ENCODE measurements at regions not wholly inside any gene's neighbourhood (a gene's known extent, or its start where the extent isn't known, plus 50 kb on each side); places are given as distances from the start of the nearest gene placed in this dataset.

DNA sequence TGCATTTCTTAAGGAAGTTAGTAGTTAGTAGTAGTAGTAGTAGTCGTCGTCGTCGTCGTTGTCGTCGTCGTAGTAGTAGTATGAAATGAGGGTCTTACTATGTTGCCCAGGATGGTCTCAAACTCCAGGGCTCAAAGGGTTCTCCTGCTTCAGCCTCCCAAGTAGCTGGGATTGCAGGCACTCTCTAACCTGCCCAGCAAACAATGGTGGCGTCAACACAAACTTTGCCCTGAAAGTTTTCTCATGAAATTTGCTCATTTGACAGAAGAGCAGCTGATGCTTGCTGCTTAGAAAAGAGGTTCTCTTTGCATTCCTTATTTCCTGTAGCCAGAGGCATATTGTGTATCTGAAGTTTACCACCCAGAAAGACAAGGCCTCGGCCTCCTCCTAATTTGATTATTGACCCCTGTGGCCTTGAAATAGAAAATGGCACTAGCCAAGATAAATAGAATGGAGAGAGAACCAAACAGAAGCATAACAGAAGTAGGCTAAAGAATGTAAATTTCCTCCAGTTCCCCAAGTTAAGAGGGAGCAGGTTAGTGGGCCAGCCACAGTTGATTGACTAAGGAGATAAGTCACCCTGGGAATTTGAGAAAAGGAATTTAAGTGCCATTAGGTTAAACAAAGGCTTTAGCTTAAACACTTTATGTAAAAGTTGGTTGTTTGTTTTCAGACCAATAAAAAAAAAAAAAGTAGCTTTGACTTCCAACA lies 166.2 kb upstream of the ROBO2 start:
- Histone ChIP-seq H3K36me3 (no peaks in the 10 kb centered on the region), H3K4me1 (no peaks in the 10 kb centered on the region), H3K4me3 (no peak overlapping the region), H3K27ac (no peak overlapping the region), H3K27me3 (no peaks in the 10 kb centered on the region), H3K9me3 (no peaks in the 10 kb centered on the region)
- DNase-seq (no peak), ATAC-seq (ENCODE audit: low FRiP score in 2 of 2) (no peak)
- WGBS, 2 donors, result 79 to 89% methylated on average over 10 of the region's 10 CpGs
- TF ChIP-seq, protein P1, sequence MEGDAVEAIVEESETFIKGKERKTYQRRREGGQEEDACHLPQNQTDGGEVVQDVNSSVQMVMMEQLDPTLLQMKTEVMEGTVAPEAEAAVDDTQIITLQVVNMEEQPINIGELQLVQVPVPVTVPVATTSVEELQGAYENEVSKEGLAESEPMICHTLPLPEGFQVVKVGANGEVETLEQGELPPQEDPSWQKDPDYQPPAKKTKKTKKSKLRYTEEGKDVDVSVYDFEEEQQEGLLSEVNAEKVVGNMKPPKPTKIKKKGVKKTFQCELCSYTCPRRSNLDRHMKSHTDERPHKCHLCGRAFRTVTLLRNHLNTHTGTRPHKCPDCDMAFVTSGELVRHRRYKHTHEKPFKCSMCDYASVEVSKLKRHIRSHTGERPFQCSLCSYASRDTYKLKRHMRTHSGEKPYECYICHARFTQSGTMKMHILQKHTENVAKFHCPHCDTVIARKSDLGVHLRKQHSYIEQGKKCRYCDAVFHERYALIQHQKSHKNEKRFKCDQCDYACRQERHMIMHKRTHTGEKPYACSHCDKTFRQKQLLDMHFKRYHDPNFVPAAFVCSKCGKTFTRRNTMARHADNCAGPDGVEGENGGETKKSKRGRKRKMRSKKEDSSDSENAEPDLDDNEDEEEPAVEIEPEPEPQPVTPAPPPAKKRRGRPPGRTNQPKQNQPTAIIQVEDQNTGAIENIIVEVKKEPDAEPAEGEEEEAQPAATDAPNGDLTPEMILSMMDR (IDR thresholded peaks at IDR 0.05), result no peak
- no peak for TF ChIP-seq POLR2A (IDR thresholded peaks at IDR 0.05)
- TF ChIP-seq POLR2AphosphoS5 (IDR thresholded peaks at IDR 0.05), result no peak
- TF ChIP-seq EP300 (IDR thresholded peaks at IDR 0.05), result no peak

DNA sequence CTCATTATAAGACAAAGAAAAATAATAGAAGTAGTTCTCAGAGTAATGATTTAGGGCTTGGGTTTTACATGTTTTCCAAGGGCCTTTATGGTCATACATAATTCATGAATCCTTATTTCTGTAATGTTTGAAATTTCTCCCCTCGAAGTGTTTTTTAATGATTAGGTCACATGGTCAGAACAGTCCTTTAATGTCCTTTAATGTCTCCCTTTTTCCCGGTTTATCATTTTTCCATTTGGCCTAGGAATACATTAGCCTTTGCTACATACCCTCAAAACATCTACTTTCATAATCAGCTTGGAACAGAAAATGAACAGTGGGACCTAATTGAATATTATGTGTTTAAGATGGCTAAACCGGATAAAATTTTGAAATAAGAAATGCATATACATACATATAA lies 159.9 kb upstream of the ROBO2 start:
- Histone ChIP-seq H3K27ac (no peak overlapping the region), H3K36me3 (no peaks in the 10 kb centered on the region), H3K27me3 (no peaks in the 10 kb centered on the region), H3K4me3 (no peak overlapping the region), H3K9me3 (no peaks in the 10 kb centered on the region), H3K4me1 (no peaks in the 10 kb centered on the region)
- 86 to 88% methylated on average over 3 of the region's 3 CpGs for WGBS, 2 donors
- TF ChIP-seq POLR2AphosphoS5 (IDR thresholded peaks at IDR 0.05), result no peak
- TF ChIP-seq, protein P1 (IDR thresholded peaks at IDR 0.05), result no peak
- TF ChIP-seq POLR2A (IDR thresholded peaks at IDR 0.05), result no peak
- no peak for TF ChIP-seq EP300 (IDR thresholded peaks at IDR 0.05)
- ATAC-seq (ENCODE audit: low FRiP score in 2 of 2) (no peak), DNase-seq (no peak)

DNA sequence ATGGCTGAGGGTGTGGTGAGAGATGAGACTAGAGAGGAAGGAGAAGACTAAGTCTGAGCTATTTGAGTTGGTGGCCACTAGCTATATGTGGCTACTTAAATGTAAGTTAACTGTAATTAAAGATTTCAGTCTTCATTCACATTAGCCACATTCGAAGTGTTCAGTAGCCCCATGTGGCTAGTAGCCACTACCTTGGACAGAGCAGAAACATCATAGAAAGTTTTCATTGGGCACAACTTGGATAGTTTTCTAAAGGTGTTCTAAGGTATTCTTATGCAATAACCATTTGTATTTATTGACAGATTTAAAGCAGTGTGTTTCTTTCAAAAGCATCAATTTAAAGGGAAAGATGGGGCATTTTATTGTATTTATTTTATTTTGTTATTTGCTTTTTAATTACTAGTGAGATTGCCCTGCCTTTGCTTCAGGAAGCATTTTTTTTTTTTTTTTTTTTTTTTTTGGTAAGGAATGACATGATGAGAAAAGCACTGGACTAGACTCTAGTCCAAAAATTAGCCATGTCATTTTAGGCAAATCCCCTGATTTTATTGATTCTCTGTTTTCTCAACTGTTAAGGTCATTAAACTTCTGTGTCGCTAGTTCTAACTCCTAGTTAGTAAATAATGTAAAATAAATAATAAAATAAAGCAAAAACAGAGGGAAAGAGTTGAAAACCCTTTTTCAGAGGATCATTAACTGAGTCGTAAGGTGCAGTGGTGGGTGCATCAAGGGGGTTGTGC lies 153.0 kb upstream of the ROBO2 start:
- Histone ChIP-seq H3K27ac (no peak overlapping the region), H3K4me1 (no peaks in the 10 kb centered on the region), H3K36me3 (no peaks in the 10 kb centered on the region), H3K9me3 (no peaks in the 10 kb centered on the region), H3K4me3 (no peak overlapping the region), H3K27me3 (no peaks in the 10 kb centered on the region)
- TF ChIP-seq, protein P1 (IDR thresholded peaks at IDR 0.05), result no peak
- TF ChIP-seq EP300 (IDR thresholded peaks at IDR 0.05) (no peak), POLR2AphosphoS5 (IDR thresholded peaks at IDR 0.05) (no peak), POLR2A (IDR thresholded peaks at IDR 0.05) (no peak)
- 88 to 92% methylated on average over 3 of the region's 3 CpGs for WGBS, 2 donors
- ATAC-seq (ENCODE audit: low FRiP score in 2 of 2) (no peak), DNase-seq (no peak)

DNA sequence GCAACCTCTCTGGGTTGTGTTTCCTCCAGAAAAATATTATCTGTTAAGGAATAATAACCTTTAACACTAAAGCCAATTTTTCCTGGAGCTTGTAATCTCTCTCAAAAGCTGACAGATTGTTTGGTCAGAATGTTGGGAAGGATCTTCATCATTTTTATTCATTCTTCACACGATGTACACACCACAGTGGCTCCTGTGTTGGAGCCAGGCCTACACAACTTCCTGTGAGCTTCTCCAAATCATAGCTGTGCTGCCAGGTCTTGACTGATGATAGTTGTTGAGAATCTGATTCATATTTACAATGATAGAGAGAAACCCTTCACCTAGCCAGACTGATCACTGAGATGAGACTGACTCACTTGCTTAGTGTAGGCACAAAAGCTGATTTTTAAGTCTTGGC lies 151.0 kb upstream of the ROBO2 start:
- H3K9me3 ChIP-seq, result no peaks in the 10 kb centered on the region
- ATAC-seq (ENCODE audit: low FRiP score in 2 of 2) (no peak), DNase-seq (no peak)
- no peaks in the 10 kb centered on the region for H3K36me3 ChIP-seq
- no peak overlapping the region for H3K4me3 ChIP-seq
- no peaks in the 10 kb centered on the region for H3K27me3 ChIP-seq
- TF ChIP-seq EP300 (IDR thresholded peaks at IDR 0.05) (no peak), POLR2AphosphoS5 (IDR thresholded peaks at IDR 0.05) (no peak), POLR2A (IDR thresholded peaks at IDR 0.05) (no peak)
- TF ChIP-seq, protein P1 (IDR thresholded peaks at IDR 0.05), result no peak
- H3K27ac ChIP-seq, result no peak overlapping the region
- H3K4me1 ChIP-seq, result no peaks in the 10 kb centered on the region
- 50 to 57% methylated on average over 1 of the region's 1 CpG for WGBS, 2 donors
